GM11168 (cell line): ENCODE measurements at regions not wholly inside any gene's neighbourhood (a gene's known extent, or its start where the extent isn't known, plus 50 kb on each side); places are given as distances from the start of the nearest gene placed in this dataset.
"Not testable (repeated sequence)": the region's sequence is repeated elsewhere in the genome, so short reads cannot be mapped to it uniquely, and the experiment has no call there.

Experiments used
- in situ Hi-C: fragments of 300-500 bp; cut with MboI; formaldehyde crosslinking; loops from one replicate; pipeline ENCODE4 v1.12.0; 2022; ENCODE audit warnings: low sequenced_read_pairs; ENCODE audit not compliant: unreplicated experiment

- in situ Hi-C loops, result no loop called here
Measured at GRCh38 chr7:15143936-15144335, 241.4 kb upstream of the DGKB start.

- in situ Hi-C loops, result no loop called here
Measured at GRCh38 chr7:15143121-15143520, 240.6 kb upstream of the DGKB start.

GRCh38 chr7:15140431-15140830, 237.9 kb upstream of the DGKB start:
- in situ Hi-C loops, result no loop called here

GRCh38 chr7:15131661-15132060, 229.1 kb upstream of the DGKB start:
- in situ Hi-C loops, result no loop called here

- in situ Hi-C loops, result no loop called here
Measured at GRCh38 chr7:15130666-15131541, 228.4 kb upstream of the DGKB start.

GRCh38 chr7:15128716-15129115, 226.2 kb upstream of the DGKB start:
- in situ Hi-C loops, result no loop called here

GRCh38 chr7:15126653-15127052, 224.1 kb upstream of the DGKB start:
- in situ Hi-C loops, result not testable (repeated sequence)

- in situ Hi-C loops, result no loop called here
Measured at GRCh38 chr7:15123901-15124300, 221.3 kb upstream of the DGKB start.

GRCh38 chr7:15113752-15114151, 211.2 kb upstream of the DGKB start:
- in situ Hi-C loops, result no loop called here

- in situ Hi-C loops, result no loop called here
Measured at GRCh38 chr7:15105711-15106110, 203.2 kb upstream of the DGKB start.

GRCh38 chr7:15104411-15105092, 202.0 kb upstream of the DGKB start:
- in situ Hi-C loops, result no loop called here

- in situ Hi-C loops, result no loop called here
Measured at GRCh38 chr7:15099074-15099473, 196.5 kb upstream of the DGKB start.

GRCh38 chr7:15096853-15097252, 194.3 kb upstream of the DGKB start:
- in situ Hi-C loops, result no loop called here

- in situ Hi-C loops, result no loop called here
Measured at GRCh38 chr7:15094989-15095388, 192.4 kb upstream of the DGKB start.

GRCh38 chr7:15087771-15088170, 185.2 kb upstream of the DGKB start:
- in situ Hi-C loops, result no loop called here

GRCh38 chr7:15086862-15087261, 184.3 kb upstream of the DGKB start:
- in situ Hi-C loops, result no loop called here

- in situ Hi-C loops, result no loop called here
Measured at GRCh38 chr7:15086131-15086611, 183.6 kb upstream of the DGKB start.

GRCh38 chr7:15085366-15085765, 182.8 kb upstream of the DGKB start:
- in situ Hi-C loops, result no loop called here

GRCh38 chr7:15084368-15084767, 181.8 kb upstream of the DGKB start:
- in situ Hi-C loops, result no loop called here

GRCh38 chr7:15081891-15082290, 179.3 kb upstream of the DGKB start:
- in situ Hi-C loops, result no loop called here

- in situ Hi-C loops, result no loop called here
Measured at GRCh38 chr7:15073301-15073700, 170.8 kb upstream of the DGKB start.
